B cell (primary cell): ENCODE measurements at regions not wholly inside any gene's neighbourhood (a gene's known extent, or its start where the extent isn't known, plus 50 kb on each side); places are given as distances from the start of the nearest gene placed in this dataset.

ENCODE experiments used
- ATAC-seq: fragments of 200-7000 bp; cut with Tn5 transposase; one replicate; pipeline ENCODE4 v1.10.0; 2021; ENCODE audit warnings: low read depth, mild to moderate bottlenecking, moderate number of reproducible peaks, moderate library complexity
- CTCF ChIA-PET: fragments of 350-600 bp; sonication (Branson Sonifier 250); formaldehyde crosslinking; loops from one replicate; lab custom pipeline; 2021; ENCODE audit warnings: antibody characterized with exemption, inconsistent platforms; lab: Charles Lee
- POLR2A ChIA-PET: fragments of 350-600 bp; sonication (Branson Sonifier 250); formaldehyde crosslinking; loops from one replicate; lab custom pipeline; 2021; ENCODE audit warnings: antibody characterized with exemption; lab: Charles Lee
- DNase-seq: peaks from one replicate; pipeline ENCODE4 v3.0.0; 2013
- H2AFZ ChIP-seq: 2 replicates; pipeline ENCODE4 v1.6.1; 2012; ENCODE audit warnings: mild to moderate bottlenecking, low read depth, low read length; ENCODE audit not compliant: insufficient read depth, poor library complexity, severe bottlenecking
- H3K27ac ChIP-seq, 2 donors: 1 replicate in 1 of 2; 2 replicates in 1 of 2; pipeline ENCODE4 v1.5.1; 2012 to 2013; ENCODE audit warnings: low read length in 2 of 2, mild to moderate bottlenecking in 2 of 2, moderate library complexity in 1 of 2
- H3K27me3 ChIP-seq, 4 experiments: fragments of 200-600 bp in 1 of 4; sonication (generic) in 1 of 4; replicated peaks in 1 of 4; 1 replicate in 2 of 4; 2 replicates in 2 of 4; pipeline versions ENCODE4 v1.6.1 to v1.7.0; 2013 to 2016; ENCODE audit warnings: low read length in 3 of 4, mild to moderate bottlenecking in 2 of 4, mixed read lengths in 1 of 4, moderate library complexity in 1 of 4; ENCODE audit not compliant: insufficient read depth in 4 of 4, control insufficient read depth in 3 of 4; ENCODE audit errors: control extremely low read depth in 1 of 4
- H3K36me3 ChIP-seq, 2 experiments: replicated peaks in 1 of 2; 1 replicate in 1 of 2; 2 replicates in 1 of 2; pipeline versions ENCODE4 v1.6.1 to v1.7.1; 2013; ENCODE audit warnings: low read length in 1 of 2; ENCODE audit not compliant: insufficient read depth in 2 of 2, control insufficient read depth in 1 of 2; ENCODE audit errors: control extremely low read depth in 1 of 2, extremely low read depth in 1 of 2
- H3K4me1 ChIP-seq, 2 donors: fragments of 200-600 bp in 1 of 2; sonication (generic) in 1 of 2; 1 replicate in 1 of 2; 2 replicates in 1 of 2; pipeline versions ENCODE4 v1.5.1 to v1.6.1; 2013 to 2017; ENCODE audit warnings: low read length in 2 of 2; ENCODE audit not compliant: control insufficient read depth in 2 of 2, insufficient read depth in 2 of 2
- H3K4me2 ChIP-seq: replicated peaks from 2 replicates; pipeline ENCODE3; 2012; ENCODE audit warnings: mild to moderate bottlenecking, low read depth, low read length; ENCODE audit not compliant: poor library complexity, severe bottlenecking
- H3K4me3 ChIP-seq, 5 experiments: fragments of 200-600 bp in 1 of 5; sonication (generic) in 1 of 5; 1 replicate in 3 of 5; 2 replicates in 2 of 5; pipeline versions ENCODE4 v1.5.1 to v1.7.0; 2011 to 2016; ENCODE audit warnings: low read length in 4 of 5, mild to moderate bottlenecking in 4 of 5, low read depth in 2 of 5, control low read depth in 1 of 5, moderate library complexity in 1 of 5; ENCODE audit not compliant: insufficient read depth in 1 of 5; ENCODE audit errors: control extremely low read depth in 1 of 5, extremely low read depth in 1 of 5
- H3K79me2 ChIP-seq: fragments of 200-600 bp; sonication (generic); one replicate; pipeline ENCODE4 v1.6.0; 2016; ENCODE audit warnings: low read length; ENCODE audit not compliant: control insufficient read depth, insufficient read depth
- H3K9ac ChIP-seq: fragments of 200-600 bp; sonication (generic); 2 replicates; pipeline ENCODE4 v1.6.1; 2017; ENCODE audit warnings: mild to moderate bottlenecking, low read length, moderate library complexity
- H3K9me3 ChIP-seq, 3 donors: one replicate each; pipeline versions ENCODE4 v1.6.1 to v1.7.1; 2013; ENCODE audit warnings: low read length in 2 of 3; ENCODE audit not compliant: control insufficient read depth in 2 of 3, insufficient read depth in 1 of 3; ENCODE audit errors: control extremely low read depth in 1 of 3
- H4K20me1 ChIP-seq: 2 replicates; pipeline ENCODE4 v1.6.0; 2012; ENCODE audit warnings: mild to moderate bottlenecking, low read length; ENCODE audit not compliant: insufficient read depth, control insufficient read depth, poor library complexity, severe bottlenecking
- H3K27ac Mint-ChIP-seq: one replicate; pipeline ENCODE4 v1.8.0; 2021; ENCODE audit warnings: mixed read lengths
- H3K27me3 Mint-ChIP-seq: one replicate; pipeline ENCODE4 v1.8.0; 2021; ENCODE audit warnings: mixed read lengths
- H3K4me1 Mint-ChIP-seq: one replicate; pipeline ENCODE4 v1.8.0; 2021; ENCODE audit warnings: mixed read lengths
- H3K4me3 Mint-ChIP-seq: one replicate; pipeline ENCODE4 v1.8.0; 2021; ENCODE audit warnings: mixed read lengths
- H3K9me3 Mint-ChIP-seq: one replicate; pipeline ENCODE4 v1.8.0; 2022; ENCODE audit warnings: mixed read lengths; ENCODE audit not compliant: insufficient read depth
- EZH2 ChIP-seq: IDR thresholded peaks from 2 replicates; pipeline ENCODE4 v1.6.1; 2012; ENCODE audit warnings: borderline replicate concordance, low read depth, mild to moderate bottlenecking, moderate library complexity, low read length; ENCODE audit not compliant: insufficient read depth, poor library complexity, severe bottlenecking
- WGBS: methylation state at CpG from one replicate; pipeline ENCODE4 v1.1.5; 2013; ENCODE audit warnings: missing lambda C conversion rate; ENCODE audit not compliant: insufficient coverage; 5-methylcytosine and 5-hydroxymethylcytosine counted together
- intact Hi-C: fragments of 100-400 bp; cut with micrococcal nuclease; formaldehyde crosslinking; loops from one replicate; pipeline ENCODE4 v1.10.0; 2022
- TF ChIP-seq, protein P1 (sequence below): fragments of 200-600 bp; IDR thresholded peaks from one replicate; pipeline ENCODE4 v1.8.0; 2022; ENCODE audit warnings: antibody characterized with exemption, mild to moderate bottlenecking

GRCh38 chr6:91911945-91912344 is 1325.1 kb upstream of the MAP3K7 start:
- POLR2A ChIA-PET: no interaction called here
- CTCF ChIA-PET: no interaction called here
- no peak overlapping the region for H3K4me3 Mint-ChIP-seq
- ATAC-seq: no peak
- no peaks in the 10 kb centered on the region for H3K79me2 ChIP-seq
- H3K27ac Mint-ChIP-seq: no peak overlapping the region
- H3K27ac ChIP-seq: no peak overlapping the region
- peaks cover 4% of the 10 kb centered on the region for H3K9me3 Mint-ChIP-seq
- no peaks in the 10 kb centered on the region for H3K4me1 Mint-ChIP-seq
- H3K4me3 ChIP-seq: no peak overlapping the region
- DNase-seq: no peak
- H4K20me1 ChIP-seq: no peaks in the 10 kb centered on the region
- TF ChIP-seq, protein P1, sequence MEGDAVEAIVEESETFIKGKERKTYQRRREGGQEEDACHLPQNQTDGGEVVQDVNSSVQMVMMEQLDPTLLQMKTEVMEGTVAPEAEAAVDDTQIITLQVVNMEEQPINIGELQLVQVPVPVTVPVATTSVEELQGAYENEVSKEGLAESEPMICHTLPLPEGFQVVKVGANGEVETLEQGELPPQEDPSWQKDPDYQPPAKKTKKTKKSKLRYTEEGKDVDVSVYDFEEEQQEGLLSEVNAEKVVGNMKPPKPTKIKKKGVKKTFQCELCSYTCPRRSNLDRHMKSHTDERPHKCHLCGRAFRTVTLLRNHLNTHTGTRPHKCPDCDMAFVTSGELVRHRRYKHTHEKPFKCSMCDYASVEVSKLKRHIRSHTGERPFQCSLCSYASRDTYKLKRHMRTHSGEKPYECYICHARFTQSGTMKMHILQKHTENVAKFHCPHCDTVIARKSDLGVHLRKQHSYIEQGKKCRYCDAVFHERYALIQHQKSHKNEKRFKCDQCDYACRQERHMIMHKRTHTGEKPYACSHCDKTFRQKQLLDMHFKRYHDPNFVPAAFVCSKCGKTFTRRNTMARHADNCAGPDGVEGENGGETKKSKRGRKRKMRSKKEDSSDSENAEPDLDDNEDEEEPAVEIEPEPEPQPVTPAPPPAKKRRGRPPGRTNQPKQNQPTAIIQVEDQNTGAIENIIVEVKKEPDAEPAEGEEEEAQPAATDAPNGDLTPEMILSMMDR: no peak
- no peak for TF ChIP-seq EZH2
- no peaks in the 10 kb centered on the region for H3K36me3 ChIP-seq
- H3K9ac ChIP-seq: no peak overlapping the region
- H3K27me3 Mint-ChIP-seq: no peaks in the 10 kb centered on the region
- intact Hi-C loops: no loop called here
- H3K4me1 ChIP-seq: no peaks in the 10 kb centered on the region
- 100% methylated on average over 2 of the region's 2 CpGs for WGBS
- H3K4me2 ChIP-seq: no peak overlapping the region
- no peaks in the 10 kb centered on the region for H3K27me3 ChIP-seq
- no peaks in the 10 kb centered on the region for H3K9me3 ChIP-seq
- no peak overlapping the region for H2AFZ ChIP-seq

DNA sequence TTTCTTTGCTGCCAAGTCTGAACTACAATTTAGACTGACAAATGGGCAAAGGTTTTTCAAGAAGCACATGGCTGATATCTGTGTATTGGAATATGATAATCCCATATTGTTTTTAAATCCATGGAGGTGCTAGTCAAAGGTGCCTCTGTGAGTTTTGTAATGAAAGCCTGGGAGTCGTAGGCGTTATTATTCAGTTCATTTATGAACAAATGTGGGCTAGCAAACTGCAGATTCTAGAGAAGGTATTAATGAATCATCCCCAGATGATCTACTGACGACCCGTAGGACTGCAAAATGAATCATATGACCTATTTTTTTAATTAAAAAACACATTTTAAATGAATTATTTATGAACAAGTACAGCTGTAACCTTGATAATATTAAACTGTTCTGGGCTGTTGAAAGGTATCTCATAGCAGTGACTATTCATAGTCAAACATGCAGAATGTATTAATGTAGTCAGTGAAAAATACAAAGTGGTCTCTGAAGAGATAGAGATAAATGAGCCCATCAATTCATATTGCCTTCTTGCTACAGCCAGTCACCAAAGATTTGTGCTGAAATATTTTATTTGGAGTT is 1317.8 kb upstream of the MAP3K7 start:
- Histone ChIP-seq H3K4me3 (no peak overlapping the region), H3K27ac (no peak overlapping the region), H3K4me1 (no peaks in the 10 kb centered on the region), H3K79me2 (no peaks in the 10 kb centered on the region), H3K9ac (no peak overlapping the region), H3K27me3 (no peaks in the 10 kb centered on the region), H3K9me3 (no peaks in the 10 kb centered on the region), H3K4me2 (no peak overlapping the region), H3K36me3 (no peaks in the 10 kb centered on the region), H4K20me1 (no peaks in the 10 kb centered on the region), H2AFZ (no peak overlapping the region)
- Mint-ChIP-seq H3K27me3 (no peaks in the 10 kb centered on the region), H3K9me3 (peaks cover 2% of the 10 kb centered on the region), H3K4me1 (no peaks in the 10 kb centered on the region), H3K4me3 (no peak overlapping the region), H3K27ac (no peak overlapping the region)
- intact Hi-C loops: no loop called here
- TF ChIP-seq, protein P1: no peak
- TF ChIP-seq EZH2: no peak
- no peak for DNase-seq
- ChIA-PET POLR2A (no interaction called here), CTCF (no interaction called here)
- WGBS: no CpG with 5 or more reads among the region's 4 CpGs
- no peak for ATAC-seq
